HEK293 (cell line): ENCODE measurements at regions not wholly inside any gene's neighbourhood (a gene's known extent, or its start where the extent isn't known, plus 50 kb on each side); places are given as distances from the start of the nearest gene placed in this dataset.

ENCODE experiments used
- CTCF ChIA-PET: fragments of 350-600 bp; formaldehyde crosslinking; extraction: SDS; loops from one replicate; lab custom pipeline; 2021; ENCODE audit warnings: antibody characterized with exemption; lab: Yijun Ruan, JAX
- POLR2A ChIA-PET: fragments of 300-600 bp; formaldehyde crosslinking; extraction: SDS; loops from one replicate; lab custom pipeline; 2020; ENCODE audit warnings: antibody characterized with exemption, inconsistent platforms; lab: Yijun Ruan, JAX
- H3K27ac ChIP-seq: fragments of 200-500 bp; sonication (Bioruptor generic); 2 replicates; pipeline ENCODE4 v1.5.1; 2014; ENCODE audit warnings: low read depth, low read length, control low read depth, inconsistent platforms; ENCODE audit errors: extremely low read depth
- H3K36me3 ChIP-seq, 2 experiments: fragments of 200-500 bp in 1 of 2; sonication (Bioruptor generic) in 1 of 2; 1 replicate in 1 of 2; 2 replicates in 1 of 2; pipeline ENCODE4 v1.5.1; 2014 to 2017; ENCODE audit warnings: inconsistent platforms in 2 of 2, low read length in 2 of 2; ENCODE audit not compliant: control insufficient read depth in 2 of 2, insufficient read depth in 1 of 2
- H3K4me1 ChIP-seq: fragments of 200-500 bp; sonication (Bioruptor generic); 2 replicates; pipeline ENCODE4 v1.5.1; 2014; ENCODE audit warnings: mild to moderate bottlenecking, low read length, inconsistent platforms; ENCODE audit not compliant: control insufficient read depth, insufficient read depth
- H3K4me3 ChIP-seq: 2 replicates; pipeline ENCODE4 v1.5.1; 2011; ENCODE audit warnings: low read depth, mild to moderate bottlenecking, control low read depth, low read length, moderate library complexity
- H3K9me3 ChIP-seq: fragments of 200-500 bp; sonication (Bioruptor generic); 2 replicates; pipeline ENCODE4 v1.5.1; 2014; ENCODE audit warnings: low read depth, low read length, inconsistent platforms; ENCODE audit not compliant: control insufficient read depth, insufficient read depth
- FEZF1 ChIP-seq: fragments of 450-650 bp; formaldehyde crosslinking; IDR thresholded peaks from 2 replicates; pipeline ENCODE4 v1.5.1; 2016; ENCODE audit warnings: missing biosample characterization, missing genetic modification characterization
- HIC1 ChIP-seq: fragments of 450-650 bp; formaldehyde crosslinking; IDR thresholded peaks from 2 replicates; pipeline ENCODE4 v1.5.1; 2016; ENCODE audit warnings: missing biosample characterization, missing genetic modification characterization
- HOXA7 ChIP-seq: sonication (generic); formaldehyde crosslinking; IDR thresholded peaks from 2 replicates; pipeline ENCODE4 v1.8.1; 2022; ENCODE audit warnings: missing genetic modification reagents, borderline replicate concordance
- KLF16 ChIP-seq: fragments of 450-650 bp; formaldehyde crosslinking; IDR thresholded peaks from 2 replicates; pipeline ENCODE4 v1.5.1; 2017; ENCODE audit warnings: missing biosample characterization, missing genetic modification characterization
- SCRT1 ChIP-seq: fragments of 450-650 bp; formaldehyde crosslinking; IDR thresholded peaks from 2 replicates; pipeline ENCODE4 v1.5.1; 2016; ENCODE audit warnings: missing biosample characterization, missing genetic modification characterization, borderline replicate concordance
- SCRT2 ChIP-seq: fragments of 450-650 bp; formaldehyde crosslinking; IDR thresholded peaks from 2 replicates; pipeline ENCODE4 v1.5.1; 2016; ENCODE audit warnings: missing biosample characterization, missing genetic modification characterization
- TCF7L2 ChIP-seq: IDR thresholded peaks from 2 replicates; pipeline ENCODE4 v1.6.1; 2011; ENCODE audit warnings: low read depth, mild to moderate bottlenecking, inconsistent platforms, low read length, moderate library complexity, borderline replicate concordance
- ZBTB17 ChIP-seq: fragments of 450-650 bp; formaldehyde crosslinking; IDR thresholded peaks from 2 replicates; pipeline ENCODE4 v1.5.1; 2016; ENCODE audit warnings: missing biosample characterization, missing genetic modification characterization
- ZNF239 ChIP-seq: fragments of 450-650 bp; formaldehyde crosslinking; IDR thresholded peaks from 2 replicates; pipeline ENCODE4 v1.5.1; 2016; ENCODE audit warnings: missing biosample characterization, missing genetic modification characterization
- ZNF266 ChIP-seq: fragments of 450-650 bp; formaldehyde crosslinking; IDR thresholded peaks from 2 replicates; pipeline ENCODE4 v1.5.1; 2016; ENCODE audit warnings: missing biosample characterization, missing genetic modification characterization, low read depth
- ZNF366 ChIP-seq: fragments of 450-650 bp; formaldehyde crosslinking; conservative IDR thresholded peaks from 2 replicates; pipeline ENCODE4 v1.5.1; 2016; ENCODE audit warnings: missing biosample characterization, missing genetic modification characterization
- ZNF426 ChIP-seq: fragments of 450-650 bp; formaldehyde crosslinking; IDR thresholded peaks from 2 replicates; pipeline ENCODE4 v1.5.1; 2017; ENCODE audit warnings: missing biosample characterization, missing genetic modification characterization, mild to moderate bottlenecking, inconsistent platforms, moderate library complexity
- ZNF510 ChIP-seq: fragments of 450-650 bp; formaldehyde crosslinking; IDR thresholded peaks from 2 replicates; pipeline ENCODE4 v1.5.1; 2018; ENCODE audit warnings: mild to moderate bottlenecking, missing genetic modification characterization, missing biosample characterization; ENCODE audit not compliant: insufficient replicate concordance
- ZNF558 ChIP-seq: fragments of 450-650 bp; formaldehyde crosslinking; IDR thresholded peaks from 2 replicates; pipeline ENCODE4 v1.5.1; 2016; ENCODE audit warnings: missing biosample characterization, missing genetic modification characterization
- ZNF624 ChIP-seq: fragments of 450-650 bp; formaldehyde crosslinking; IDR thresholded peaks from 2 replicates; pipeline ENCODE4 v1.5.1; 2017; ENCODE audit warnings: missing biosample characterization, missing genetic modification characterization
- ZNF660 ChIP-seq: fragments of 450-650 bp; IDR thresholded peaks from 2 replicates; pipeline ENCODE4 v1.5.1; 2018; ENCODE audit warnings: missing biosample characterization, mild to moderate bottlenecking, missing genetic modification characterization
- ZNF677 ChIP-seq: fragments of 450-650 bp; IDR thresholded peaks from 2 replicates; pipeline ENCODE4 v1.5.0; 2018; ENCODE audit warnings: missing biosample characterization, mild to moderate bottlenecking, missing genetic modification characterization, moderate library complexity
- ZNF76 ChIP-seq: fragments of 450-650 bp; formaldehyde crosslinking; IDR thresholded peaks from 2 replicates; pipeline ENCODE4; 2016; ENCODE audit warnings: low read depth, missing biosample characterization, missing genetic modification characterization, borderline replicate concordance
- ZNF792 ChIP-seq: fragments of 450-650 bp; formaldehyde crosslinking; IDR thresholded peaks from 2 replicates; pipeline ENCODE4 v1.5.1; 2016; ENCODE audit warnings: missing biosample characterization, missing genetic modification characterization
- ZNF843 ChIP-seq: fragments of 450-650 bp; formaldehyde crosslinking; IDR thresholded peaks from 2 replicates; pipeline ENCODE4 v1.5.1; 2016; ENCODE audit warnings: missing biosample characterization, missing genetic modification characterization
- ZSCAN18 ChIP-seq: fragments of 450-650 bp; formaldehyde crosslinking; IDR thresholded peaks from 2 replicates; pipeline ENCODE4 v1.5.1; 2016; ENCODE audit warnings: missing biosample characterization, missing genetic modification characterization
- ZSCAN4 ChIP-seq: fragments of 450-650 bp; formaldehyde crosslinking; IDR thresholded peaks from 2 replicates; pipeline ENCODE4 v1.5.1; 2017; ENCODE audit warnings: missing biosample characterization, missing genetic modification characterization
- TF ChIP-seq, protein P1 (sequence below): fragments of 450-650 bp; formaldehyde crosslinking; IDR thresholded peaks from 2 replicates; pipeline ENCODE4 v1.5.1; 2016; ENCODE audit warnings: missing biosample characterization, missing genetic modification characterization, low read depth
- TF ChIP-seq, protein P2 (sequence below): fragments of 450-650 bp; formaldehyde crosslinking; IDR thresholded peaks from 2 replicates; pipeline ENCODE4 v1.5.1; 2016; ENCODE audit warnings: missing biosample characterization, missing genetic modification characterization
- TF ChIP-seq, protein P3 (sequence below): fragments of 450-650 bp; formaldehyde crosslinking; IDR thresholded peaks from 2 replicates; pipeline ENCODE4 v1.5.1; 2017; ENCODE audit warnings: missing biosample characterization, missing genetic modification characterization

- TF ChIP-seq, protein P1, sequence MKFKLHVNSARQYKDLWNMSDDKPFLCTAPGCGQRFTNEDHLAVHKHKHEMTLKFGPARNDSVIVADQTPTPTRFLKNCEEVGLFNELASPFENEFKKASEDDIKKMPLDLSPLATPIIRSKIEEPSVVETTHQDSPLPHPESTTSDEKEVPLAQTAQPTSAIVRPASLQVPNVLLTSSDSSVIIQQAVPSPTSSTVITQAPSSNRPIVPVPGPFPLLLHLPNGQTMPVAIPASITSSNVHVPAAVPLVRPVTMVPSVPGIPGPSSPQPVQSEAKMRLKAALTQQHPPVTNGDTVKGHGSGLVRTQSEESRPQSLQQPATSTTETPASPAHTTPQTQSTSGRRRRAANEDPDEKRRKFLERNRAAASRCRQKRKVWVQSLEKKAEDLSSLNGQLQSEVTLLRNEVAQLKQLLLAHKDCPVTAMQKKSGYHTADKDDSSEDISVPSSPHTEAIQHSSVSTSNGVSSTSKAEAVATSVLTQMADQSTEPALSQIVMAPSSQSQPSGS, result no peak
- no peak for TF ChIP-seq ZNF558 (tag by site-specific recombination)
- no peak for TF ChIP-seq ZNF239
- no peak for TF ChIP-seq ZNF510 (tag by site-specific recombination)
- no peak for TF ChIP-seq ZNF426 (tag by site-specific recombination)
- TF ChIP-seq FEZF1 (tag by site-specific recombination), result no peak
- no peak for TF ChIP-seq HOXA7
- no peak for TF ChIP-seq ZNF792
Observed at GRCh38 chr3:146783446-146783845, 178.3 kb upstream of the PLSCR5 start (continued).

DNA sequence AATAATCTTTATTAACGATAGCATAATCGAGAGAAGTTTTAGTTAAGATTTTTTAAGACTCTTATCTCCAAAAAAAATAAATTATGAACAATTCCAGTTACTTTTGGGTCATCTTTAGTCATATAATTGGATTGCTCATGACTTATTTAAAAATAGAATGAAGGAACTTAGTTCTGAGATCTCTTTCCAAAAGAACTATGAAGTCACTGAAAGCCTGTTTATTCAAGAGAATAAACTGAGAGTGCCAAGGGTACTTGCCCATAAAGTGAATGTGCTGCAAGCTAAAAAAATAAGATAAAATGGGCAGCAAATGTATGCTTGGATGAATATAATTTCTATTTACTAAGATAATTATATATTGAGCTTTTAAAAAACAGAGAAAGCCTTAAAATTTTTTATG is 176.5 kb upstream of the PLSCR5 start:
- POLR2A ChIA-PET, result no interaction called here
- TF ChIP-seq, protein P2, sequence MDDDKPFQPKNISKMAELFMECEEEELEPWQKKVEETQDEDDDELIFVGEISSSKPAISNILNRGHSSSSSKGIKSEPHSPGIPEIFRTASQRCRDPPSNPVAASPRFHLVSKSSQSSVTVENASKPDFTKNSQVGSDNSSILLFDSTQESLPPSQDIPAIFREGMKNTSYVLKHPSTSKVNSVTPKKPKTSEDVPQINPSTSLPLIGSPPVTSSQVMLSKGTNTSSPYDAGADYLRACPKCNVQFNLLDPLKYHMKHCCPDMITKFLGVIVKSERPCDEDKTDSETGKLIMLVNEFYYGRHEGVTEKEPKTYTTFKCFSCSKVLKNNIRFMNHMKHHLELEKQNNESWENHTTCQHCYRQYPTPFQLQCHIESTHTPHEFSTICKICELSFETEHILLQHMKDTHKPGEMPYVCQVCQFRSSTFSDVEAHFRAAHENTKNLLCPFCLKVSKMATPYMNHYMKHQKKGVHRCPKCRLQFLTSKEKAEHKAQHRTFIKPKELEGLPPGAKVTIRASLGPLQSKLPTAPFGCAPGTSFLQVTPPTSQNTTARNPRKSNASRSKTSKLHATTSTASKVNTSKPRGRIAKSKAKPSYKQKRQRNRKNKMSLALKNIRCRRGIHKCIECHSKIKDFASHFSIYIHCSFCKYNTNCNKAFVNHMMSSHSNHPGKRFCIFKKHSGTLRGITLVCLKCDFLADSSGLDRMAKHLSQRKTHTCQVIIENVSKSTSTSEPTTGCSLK (tag by site-specific recombination), result no peak
- TF ChIP-seq ZNF558 (tag by site-specific recombination) (no peak), ZNF677 (tag by site-specific recombination) (no peak)
- TF ChIP-seq, all 188 proteins: peak for 0
- Histone ChIP-seq H3K36me3 (no peaks in the 10 kb centered on the region), H3K4me3 (no peak overlapping the region), H3K9me3 (no peaks in the 10 kb centered on the region), H3K4me1 (no peaks in the 10 kb centered on the region), H3K27ac (no peak overlapping the region)
- CTCF ChIA-PET, result no interaction called here

DNA sequence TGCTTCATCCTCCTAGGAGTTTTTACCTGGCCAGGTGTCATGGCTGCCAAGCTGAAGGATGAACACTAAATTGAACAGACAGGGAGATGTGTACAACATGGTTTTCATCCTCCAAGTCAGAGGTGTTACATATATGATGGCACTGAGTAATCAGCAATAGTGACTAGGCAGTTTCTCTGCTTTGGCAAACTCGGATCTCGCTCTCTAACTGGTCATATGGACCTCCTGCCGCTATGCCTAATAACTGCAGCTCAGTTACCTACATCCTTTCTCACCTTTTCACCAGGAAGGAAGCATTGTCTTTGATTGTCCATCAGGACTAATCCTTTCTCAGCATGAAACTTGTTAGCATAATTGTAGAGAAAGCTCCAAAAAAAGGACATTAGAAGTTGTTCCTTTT is 175.9 kb upstream of the PLSCR5 start:
- no peaks in the 10 kb centered on the region for H3K9me3 ChIP-seq
- H3K27ac ChIP-seq, result no peak overlapping the region
- no peaks in the 10 kb centered on the region for H3K4me1 ChIP-seq
- no peak overlapping the region for H3K4me3 ChIP-seq
- H3K36me3 ChIP-seq, result no peaks in the 10 kb centered on the region
- CTCF ChIA-PET, result no interaction called here
- POLR2A ChIA-PET, result no interaction called here
- TF ChIP-seq ZNF366 (tag by site-specific recombination) (no peak), ZBTB17 (tag by site-specific recombination) (no peak), ZSCAN18 (no peak), ZNF76 (tag by site-specific recombination) (no peak), ZNF843 (tag by site-specific recombination) (no peak), SCRT1 (tag by site-specific recombination) (no peak), KLF16 (no peak), SCRT2 (tag by site-specific recombination) (no peak), ZSCAN4 (no peak), ZNF660 (tag by site-specific recombination) (no peak), ZNF266 (tag by site-specific recombination) (no peak), TCF7L2 (no peak), ZNF426 (tag by site-specific recombination) (no peak), ZNF624 (tag by site-specific recombination) (no peak), HIC1 (tag by site-specific recombination) (no peak)
- TF ChIP-seq, protein P3, sequence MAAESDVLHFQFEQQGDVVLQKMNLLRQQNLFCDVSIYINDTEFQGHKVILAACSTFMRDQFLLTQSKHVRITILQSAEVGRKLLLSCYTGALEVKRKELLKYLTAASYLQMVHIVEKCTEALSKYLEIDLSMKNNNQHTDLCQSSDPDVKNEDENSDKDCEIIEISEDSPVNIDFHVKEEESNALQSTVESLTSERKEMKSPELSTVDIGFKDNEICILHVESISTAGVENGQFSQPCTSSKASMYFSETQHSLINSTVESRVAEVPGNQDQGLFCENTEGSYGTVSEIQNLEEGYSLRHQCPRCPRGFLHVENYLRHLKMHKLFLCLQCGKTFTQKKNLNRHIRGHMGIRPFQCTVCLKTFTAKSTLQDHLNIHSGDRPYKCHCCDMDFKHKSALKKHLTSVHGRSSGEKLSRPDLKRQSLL (tag by site-specific recombination), result no peak
